OCI-LY7 (cell line): ENCODE measurements at regions not wholly inside any gene's neighbourhood (a gene's known extent, or its start where the extent isn't known, plus 50 kb on each side); places are given as distances from the start of the nearest gene placed in this dataset.

ENCODE experiments used
- EZH2phosphoT487 ChIP-seq: fragments of 200-600 bp; sonication (generic); IDR thresholded peaks from 2 replicates; pipeline ENCODE4 v1.6.1; 2018; ENCODE audit warnings: low read depth, borderline replicate concordance, mild to moderate bottlenecking, mixed run types, antibody characterized with exemption, low read length, moderate library complexity, mixed read lengths
- TF ChIP-seq, protein P1 (sequence below): fragments of 200-600 bp; sonication (generic); conservative IDR thresholded peaks from 2 replicates; pipeline ENCODE4 v1.5.1; 2014; ENCODE audit warnings: mild to moderate bottlenecking, antibody characterized with exemption, low read length, moderate library complexity, mixed read lengths

DNA sequence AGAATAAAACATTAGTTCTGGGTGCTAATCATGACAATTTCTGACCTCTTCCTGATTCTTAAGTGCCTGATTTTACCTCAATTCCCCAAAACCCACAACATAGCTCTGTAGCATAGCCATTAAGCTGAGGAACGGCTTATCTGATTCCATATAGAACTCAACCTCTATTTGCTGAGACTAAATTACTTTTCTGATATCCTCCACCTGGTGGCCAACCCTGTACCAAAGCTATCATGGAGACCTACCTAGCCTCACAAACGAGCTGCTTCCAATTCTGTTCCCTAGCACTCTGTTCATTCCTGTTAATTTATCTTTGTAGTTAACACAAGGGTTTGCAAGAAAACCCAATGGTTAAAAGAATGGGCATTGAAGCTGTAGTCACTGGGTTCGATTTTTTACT lies 245.2 kb downstream of the PLOD2 start:
- TF ChIP-seq, protein P1, sequence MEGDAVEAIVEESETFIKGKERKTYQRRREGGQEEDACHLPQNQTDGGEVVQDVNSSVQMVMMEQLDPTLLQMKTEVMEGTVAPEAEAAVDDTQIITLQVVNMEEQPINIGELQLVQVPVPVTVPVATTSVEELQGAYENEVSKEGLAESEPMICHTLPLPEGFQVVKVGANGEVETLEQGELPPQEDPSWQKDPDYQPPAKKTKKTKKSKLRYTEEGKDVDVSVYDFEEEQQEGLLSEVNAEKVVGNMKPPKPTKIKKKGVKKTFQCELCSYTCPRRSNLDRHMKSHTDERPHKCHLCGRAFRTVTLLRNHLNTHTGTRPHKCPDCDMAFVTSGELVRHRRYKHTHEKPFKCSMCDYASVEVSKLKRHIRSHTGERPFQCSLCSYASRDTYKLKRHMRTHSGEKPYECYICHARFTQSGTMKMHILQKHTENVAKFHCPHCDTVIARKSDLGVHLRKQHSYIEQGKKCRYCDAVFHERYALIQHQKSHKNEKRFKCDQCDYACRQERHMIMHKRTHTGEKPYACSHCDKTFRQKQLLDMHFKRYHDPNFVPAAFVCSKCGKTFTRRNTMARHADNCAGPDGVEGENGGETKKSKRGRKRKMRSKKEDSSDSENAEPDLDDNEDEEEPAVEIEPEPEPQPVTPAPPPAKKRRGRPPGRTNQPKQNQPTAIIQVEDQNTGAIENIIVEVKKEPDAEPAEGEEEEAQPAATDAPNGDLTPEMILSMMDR = no peak
- no peak for TF ChIP-seq EZH2phosphoT487
